ENCODE measurements at regions not wholly inside any gene's neighbourhood (a gene's known extent, or its start where the extent isn't known, plus 50 kb on each side); places are given as distances from the start of the nearest gene placed in this dataset.

- H3K4me3 ChIP-seq (ENCODE audit: low read depth, low read length): no peak overlapping the region
- peak; percentile 0 for DNase-seq (ENCODE audit: low read depth)
- TF ChIP-seq, protein P1, sequence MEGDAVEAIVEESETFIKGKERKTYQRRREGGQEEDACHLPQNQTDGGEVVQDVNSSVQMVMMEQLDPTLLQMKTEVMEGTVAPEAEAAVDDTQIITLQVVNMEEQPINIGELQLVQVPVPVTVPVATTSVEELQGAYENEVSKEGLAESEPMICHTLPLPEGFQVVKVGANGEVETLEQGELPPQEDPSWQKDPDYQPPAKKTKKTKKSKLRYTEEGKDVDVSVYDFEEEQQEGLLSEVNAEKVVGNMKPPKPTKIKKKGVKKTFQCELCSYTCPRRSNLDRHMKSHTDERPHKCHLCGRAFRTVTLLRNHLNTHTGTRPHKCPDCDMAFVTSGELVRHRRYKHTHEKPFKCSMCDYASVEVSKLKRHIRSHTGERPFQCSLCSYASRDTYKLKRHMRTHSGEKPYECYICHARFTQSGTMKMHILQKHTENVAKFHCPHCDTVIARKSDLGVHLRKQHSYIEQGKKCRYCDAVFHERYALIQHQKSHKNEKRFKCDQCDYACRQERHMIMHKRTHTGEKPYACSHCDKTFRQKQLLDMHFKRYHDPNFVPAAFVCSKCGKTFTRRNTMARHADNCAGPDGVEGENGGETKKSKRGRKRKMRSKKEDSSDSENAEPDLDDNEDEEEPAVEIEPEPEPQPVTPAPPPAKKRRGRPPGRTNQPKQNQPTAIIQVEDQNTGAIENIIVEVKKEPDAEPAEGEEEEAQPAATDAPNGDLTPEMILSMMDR (IDR thresholded peaks at IDR 0.05; ENCODE audit: insufficient read depth, low read length): no peak
These were observed 1410.3 kb upstream of the LRRTM1 start for GRCh38 chr2:81714817-81715216.

GRCh38 chr2:81706856-81707255 lies 1402.3 kb upstream of the LRRTM1 start:
- H3K4me3 ChIP-seq (ENCODE audit: low read depth, low read length): no peak overlapping the region
- TF ChIP-seq, protein P1 (IDR thresholded peaks at IDR 0.05; ENCODE audit: insufficient read depth, low read length): no peak
- no peak for DNase-seq (ENCODE audit: low read depth)

- DNase-seq (ENCODE audit: low read depth): no peak
- TF ChIP-seq, protein P1 (IDR thresholded peaks at IDR 0.05; ENCODE audit: insufficient read depth, low read length): no peak
- H3K4me3 ChIP-seq (ENCODE audit: low read depth, low read length): no peak overlapping the region
These were observed 1399.3 kb upstream of the LRRTM1 start for GRCh38 chr2:81703831-81704230.

- no peak for DNase-seq (ENCODE audit: low read depth)
- TF ChIP-seq, protein P1 (IDR thresholded peaks at IDR 0.05; ENCODE audit: insufficient read depth, low read length): no peak
These were observed 1388.0 kb upstream of the LRRTM1 start for GRCh38 chr2:81692566-81692965.

DNA sequence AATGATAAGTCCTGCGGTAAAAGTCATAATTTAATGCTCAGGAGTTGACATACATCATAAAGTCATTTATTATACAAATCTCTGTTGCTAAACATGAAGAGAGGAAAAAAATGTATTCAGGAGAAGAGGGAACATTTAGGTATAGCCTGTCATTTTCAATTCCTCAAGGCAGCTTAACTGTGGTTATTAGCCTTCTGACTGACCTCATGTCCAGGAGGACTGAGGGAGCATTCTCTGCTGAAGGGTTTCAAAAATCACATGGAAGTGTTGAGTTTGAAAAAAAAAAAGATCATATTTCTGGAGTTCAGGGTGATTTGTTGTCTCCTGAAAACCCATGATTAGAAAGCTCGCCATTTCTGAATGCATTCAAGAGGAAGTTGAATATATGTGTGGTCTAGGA lies 1371.1 kb upstream of the LRRTM1 start:
- TF ChIP-seq, protein P1 (IDR thresholded peaks at IDR 0.05; ENCODE audit: insufficient read depth, low read length): no peak
- DNase-seq (ENCODE audit: low read depth): no peak
- H3K4me3 ChIP-seq (ENCODE audit: low read depth, low read length): no peak overlapping the region

More at GRCh38 chr2:81692566-81692965, 1388.0 kb upstream of the LRRTM1 start:
- no peak overlapping the region for H3K4me3 ChIP-seq (ENCODE audit: low read depth, low read length)

DNA sequence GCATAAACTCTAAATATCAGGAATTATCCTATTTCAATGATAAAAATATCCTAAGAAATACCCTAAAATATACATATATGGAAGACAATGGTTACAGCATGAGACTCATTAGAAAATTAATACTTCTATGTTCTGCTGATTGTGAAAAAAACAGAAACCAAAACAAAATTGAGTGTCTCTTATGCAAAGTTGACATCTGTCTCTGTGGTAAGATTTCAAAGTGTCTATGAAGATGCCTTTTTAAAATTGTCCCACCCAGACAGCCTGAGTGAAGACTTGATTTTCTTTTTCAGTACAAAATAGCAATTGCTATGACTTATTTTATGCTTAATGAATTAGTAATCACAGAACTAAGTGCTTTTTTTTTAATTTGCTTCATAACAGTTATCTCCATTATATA lies 1368.4 kb upstream of the LRRTM1 start:
- H3K4me3 ChIP-seq (ENCODE audit: low read depth, low read length): no peak overlapping the region
- DNase-seq (ENCODE audit: low read depth): no peak
- TF ChIP-seq, protein P1 (IDR thresholded peaks at IDR 0.05; ENCODE audit: insufficient read depth, low read length): no peak

GRCh38 chr2:81672516-81672915 lies 1368.0 kb upstream of the LRRTM1 start:
- TF ChIP-seq, protein P1 (IDR thresholded peaks at IDR 0.05; ENCODE audit: insufficient read depth, low read length): no peak
- H3K4me3 ChIP-seq (ENCODE audit: low read depth, low read length): no peak overlapping the region
- DNase-seq (ENCODE audit: low read depth): no peak

All from fibroblast of the aortic adventitia (primary cell).